Erythroblast (primary cell): ENCODE measurements at regions not wholly inside any gene's neighbourhood (a gene's known extent, or its start where the extent isn't known, plus 50 kb on each side); places are given as distances from the start of the nearest gene placed in this dataset.

ENCODE experiments used
- GATA1 ChIP-seq: IDR thresholded peaks from 2 replicates; pipeline ENCODE4 v1.6.1; 2011; ENCODE audit warnings: low read depth, mild to moderate bottlenecking, control low read depth, low read length, moderate library complexity
- POLR2A ChIP-seq: IDR thresholded peaks from 2 replicates; pipeline ENCODE4 v1.6.1; 2011; ENCODE audit warnings: mild to moderate bottlenecking, low read length

GRCh38 chr2:45300026-45300750 is 290.9 kb upstream of the SIX2 start:
- no peak for TF ChIP-seq POLR2A
- TF ChIP-seq GATA1, result no peak
